Activated T-cell treated with anti-CD3 and anti-CD28 coated beads, Interleukin-2, amount 50 U/mL, for 24 hours (primary cell): ENCODE measurements at regions not wholly inside any gene's neighbourhood (a gene's known extent, or its start where the extent isn't known, plus 50 kb on each side); places are given as distances from the start of the nearest gene placed in this dataset.

Experiments
- DNase-seq: peaks from one replicate; pipeline ENCODE4 v3.0.0-alpha.2; 2020
- H3K27ac Mint-ChIP-seq: 2 replicates; pipeline ENCODE4 v1.8.0; 2020; ENCODE audit warnings: mild to moderate bottlenecking, mixed read lengths
- H3K27me3 Mint-ChIP-seq: 2 replicates; pipeline ENCODE4 v1.8.0; 2020; ENCODE audit warnings: mixed read lengths
- H3K36me3 Mint-ChIP-seq: 2 replicates; pipeline ENCODE4 v1.8.0; 2020; ENCODE audit warnings: low read depth, mixed read lengths
- H3K4me1 Mint-ChIP-seq: 2 replicates; pipeline ENCODE4 v1.8.0; 2020; ENCODE audit warnings: low read depth, mixed read lengths
- H3K4me3 Mint-ChIP-seq: 2 replicates; pipeline ENCODE4 v1.8.0; 2020; ENCODE audit warnings: mild to moderate bottlenecking, moderate library complexity, mixed read lengths
- H3K9me3 Mint-ChIP-seq: 2 replicates; pipeline ENCODE4 v1.8.0; 2020; ENCODE audit warnings: mixed read lengths

- no peak overlapping the region for H3K4me3 Mint-ChIP-seq
- no peak for DNase-seq
- H3K36me3 Mint-ChIP-seq, result no peaks in the 10 kb centered on the region
- H3K9me3 Mint-ChIP-seq, result peaks cover 25% of the 10 kb centered on the region
- H3K27me3 Mint-ChIP-seq, result no peaks in the 10 kb centered on the region
- no peaks in the 10 kb centered on the region for H3K4me1 Mint-ChIP-seq
- H3K27ac Mint-ChIP-seq, result no peak overlapping the region
These were observed 1443.4 kb downstream of the ARAP2 start for GRCh38 chr4:34800953-34801352.

- no peaks in the 10 kb centered on the region for H3K36me3 Mint-ChIP-seq
- H3K9me3 Mint-ChIP-seq, result peaks cover 25% of the 10 kb centered on the region
- no peak for DNase-seq
- H3K27ac Mint-ChIP-seq, result no peak overlapping the region
- H3K27me3 Mint-ChIP-seq, result no peaks in the 10 kb centered on the region
- H3K4me3 Mint-ChIP-seq, result no peak overlapping the region
- no peaks in the 10 kb centered on the region for H3K4me1 Mint-ChIP-seq
These were observed 1430.0 kb downstream of the ARAP2 start for GRCh38 chr4:34814266-34814665.

- DNase-seq, result no peak
- Mint-ChIP-seq H3K36me3 (no peaks in the 10 kb centered on the region), H3K4me1 (no peaks in the 10 kb centered on the region)
These were observed 1419.8 kb downstream of the ARAP2 start for GRCh38 chr4:34824515-34824914.

GRCh38 chr4:34826660-34827059 is 1417.7 kb downstream of the ARAP2 start:
- no peaks in the 10 kb centered on the region for H3K4me1 Mint-ChIP-seq
- no peaks in the 10 kb centered on the region for H3K36me3 Mint-ChIP-seq
- no peak overlapping the region for H3K4me3 Mint-ChIP-seq
- no peak overlapping the region for H3K27ac Mint-ChIP-seq
- H3K9me3 Mint-ChIP-seq, result peaks cover 15% of the 10 kb centered on the region
- no peaks in the 10 kb centered on the region for H3K27me3 Mint-ChIP-seq
- no peak for DNase-seq

More at GRCh38 chr4:34824515-34824914, 1419.8 kb downstream of the ARAP2 start:
- peaks cover 17% of the 10 kb centered on the region for H3K9me3 Mint-ChIP-seq
- no peaks in the 10 kb centered on the region for H3K27me3 Mint-ChIP-seq
- H3K4me3 Mint-ChIP-seq, result no peak overlapping the region
- H3K27ac Mint-ChIP-seq, result no peak overlapping the region

GRCh38 chr4:34845926-34846325 is 1398.4 kb downstream of the ARAP2 start:
- Mint-ChIP-seq H3K4me1 (no peaks in the 10 kb centered on the region), H3K9me3 (peaks cover 6% of the 10 kb centered on the region), H3K4me3 (no peak overlapping the region), H3K27me3 (no peaks in the 10 kb centered on the region), H3K36me3 (no peaks in the 10 kb centered on the region), H3K27ac (no peak overlapping the region)
- no peak for DNase-seq

- H3K9me3 Mint-ChIP-seq, result peaks cover 12% of the 10 kb centered on the region
- H3K27me3 Mint-ChIP-seq, result no peaks in the 10 kb centered on the region
- H3K27ac Mint-ChIP-seq, result no peak overlapping the region
- no peaks in the 10 kb centered on the region for H3K36me3 Mint-ChIP-seq
- DNase-seq, result no peak
- H3K4me1 Mint-ChIP-seq, result no peaks in the 10 kb centered on the region
- no peak overlapping the region for H3K4me3 Mint-ChIP-seq
These were observed 1393.9 kb downstream of the ARAP2 start for GRCh38 chr4:34850421-34850820.

GRCh38 chr4:34850968-34851367 is 1393.3 kb downstream of the ARAP2 start:
- Mint-ChIP-seq H3K27ac (no peak overlapping the region), H3K36me3 (no peaks in the 10 kb centered on the region), H3K4me1 (no peaks in the 10 kb centered on the region), H3K4me3 (no peak overlapping the region), H3K9me3 (peaks cover 12% of the 10 kb centered on the region), H3K27me3 (no peaks in the 10 kb centered on the region)
- no peak for DNase-seq

- Mint-ChIP-seq H3K36me3 (no peaks in the 10 kb centered on the region), H3K4me3 (no peak overlapping the region), H3K4me1 (no peaks in the 10 kb centered on the region), H3K9me3 (peaks cover 12% of the 10 kb centered on the region), H3K27ac (no peak overlapping the region), H3K27me3 (no peaks in the 10 kb centered on the region)
- DNase-seq, result no peak
These were observed 1392.9 kb downstream of the ARAP2 start for GRCh38 chr4:34851411-34851810.

GRCh38 chr4:34854451-34854850 is 1389.9 kb downstream of the ARAP2 start:
- no peak overlapping the region for H3K4me3 Mint-ChIP-seq
- no peaks in the 10 kb centered on the region for H3K4me1 Mint-ChIP-seq
- H3K36me3 Mint-ChIP-seq, result no peaks in the 10 kb centered on the region
- H3K9me3 Mint-ChIP-seq, result peaks cover 9% of the 10 kb centered on the region
- no peak overlapping the region for H3K27ac Mint-ChIP-seq
- DNase-seq, result no peak
- H3K27me3 Mint-ChIP-seq, result no peaks in the 10 kb centered on the region

- Mint-ChIP-seq H3K4me1 (no peaks in the 10 kb centered on the region), H3K9me3 (no peaks in the 10 kb centered on the region), H3K27me3 (no peaks in the 10 kb centered on the region), H3K27ac (no peak overlapping the region), H3K4me3 (no peak overlapping the region), H3K36me3 (no peaks in the 10 kb centered on the region)
- DNase-seq, result no peak
These were observed 1382.6 kb downstream of the ARAP2 start for GRCh38 chr4:34861666-34862065.

GRCh38 chr4:34878961-34879360 is 1365.4 kb downstream of the ARAP2 start:
- no peaks in the 10 kb centered on the region for H3K4me1 Mint-ChIP-seq
- peaks cover 13% of the 10 kb centered on the region for H3K9me3 Mint-ChIP-seq
- H3K27ac Mint-ChIP-seq, result no peak overlapping the region
- H3K36me3 Mint-ChIP-seq, result no peaks in the 10 kb centered on the region
- DNase-seq, result no peak
- H3K4me3 Mint-ChIP-seq, result no peak overlapping the region
- no peaks in the 10 kb centered on the region for H3K27me3 Mint-ChIP-seq

GRCh38 chr4:34880246-34880645 is 1364.1 kb downstream of the ARAP2 start:
- Mint-ChIP-seq H3K27me3 (no peaks in the 10 kb centered on the region), H3K4me1 (no peaks in the 10 kb centered on the region), H3K27ac (no peak overlapping the region), H3K36me3 (no peaks in the 10 kb centered on the region), H3K4me3 (no peak overlapping the region), H3K9me3 (peaks cover 8% of the 10 kb centered on the region)
- DNase-seq, result no peak

- Mint-ChIP-seq H3K4me3 (no peak overlapping the region), H3K27me3 (no peaks in the 10 kb centered on the region), H3K36me3 (no peaks in the 10 kb centered on the region), H3K4me1 (no peaks in the 10 kb centered on the region), H3K27ac (no peak overlapping the region), H3K9me3 (peaks cover 19% of the 10 kb centered on the region)
- DNase-seq, result no peak
These were observed 1352.4 kb downstream of the ARAP2 start for GRCh38 chr4:34891892-34892291.

GRCh38 chr4:34893382-34893781 is 1350.9 kb downstream of the ARAP2 start:
- no peak overlapping the region for H3K27ac Mint-ChIP-seq
- no peaks in the 10 kb centered on the region for H3K36me3 Mint-ChIP-seq
- no peaks in the 10 kb centered on the region for H3K27me3 Mint-ChIP-seq
- DNase-seq, result no peak
- H3K4me3 Mint-ChIP-seq, result no peak overlapping the region
- H3K9me3 Mint-ChIP-seq, result peaks cover 19% of the 10 kb centered on the region
- no peaks in the 10 kb centered on the region for H3K4me1 Mint-ChIP-seq

- Mint-ChIP-seq H3K9me3 (peaks cover 8% of the 10 kb centered on the region), H3K4me3 (no peak overlapping the region), H3K27me3 (no peaks in the 10 kb centered on the region), H3K36me3 (no peaks in the 10 kb centered on the region), H3K4me1 (no peaks in the 10 kb centered on the region), H3K27ac (no peak overlapping the region)
- no peak for DNase-seq
These were observed 1324.3 kb downstream of the ARAP2 start for GRCh38 chr4:34920032-34920431.

- H3K27me3 Mint-ChIP-seq, result no peaks in the 10 kb centered on the region
- no peaks in the 10 kb centered on the region for H3K36me3 Mint-ChIP-seq
- H3K27ac Mint-ChIP-seq, result no peak overlapping the region
- peaks cover 11% of the 10 kb centered on the region for H3K9me3 Mint-ChIP-seq
- DNase-seq, result no peak
- H3K4me3 Mint-ChIP-seq, result no peak overlapping the region
- H3K4me1 Mint-ChIP-seq, result no peaks in the 10 kb centered on the region
These were observed 1322.9 kb downstream of the ARAP2 start for GRCh38 chr4:34921391-34921790.
